K562 (cell line): ENCODE measurements at regions not wholly inside any gene's neighbourhood (a gene's known extent, or its start where the extent isn't known, plus 50 kb on each side); places are given as distances from the start of the nearest gene placed in this dataset.

Experiments
- ATF3 ChIP-seq, 2 experiments: fragments of 450-650 bp in 1 of 2; sonication (generic) in 1 of 2; formaldehyde crosslinking in 1 of 2; IDR thresholded peaks in 1 of 2; conservative IDR thresholded peaks in 1 of 2; 2 replicates each; pipeline versions ENCODE4 v1.6.1 to v1.8.1; 2016 to 2023; ENCODE audit warnings: mild to moderate bottlenecking in 2 of 2, moderate library complexity in 2 of 2, inconsistent platforms in 1 of 2, missing genetic modification reagents in 1 of 2
- CTCF ChIP-seq, 3 experiments: IDR thresholded peaks in 2 of 3; conservative IDR thresholded peaks in 1 of 3; 2 replicates each; pipeline ENCODE4 v1.5.1; 2011 to 2012; ENCODE audit warnings: low read length in 3 of 3, mild to moderate bottlenecking in 3 of 3, control low read depth in 2 of 3, improper control_type of control experiment in 1 of 3, inconsistent platforms in 1 of 3, low read depth in 1 of 3, mixed read lengths in 1 of 3, moderate library complexity in 1 of 3; ENCODE audit not compliant: insufficient read depth in 2 of 3
- EGR1 ChIP-seq: fragments of 450-650 bp; conservative IDR thresholded peaks from 2 replicates; pipeline ENCODE4 v1.6.1; 2017; ENCODE audit warnings: mild to moderate bottlenecking
- EZH2 ChIP-seq: IDR thresholded peaks from 2 replicates; pipeline ENCODE4 v1.6.1; 2012; ENCODE audit warnings: low read depth, mild to moderate bottlenecking, inconsistent platforms, low read length, borderline replicate concordance
- GABPA ChIP-seq: fragments of 200-800 bp; sonication (Bioruptor generic); conservative IDR thresholded peaks from 2 replicates; pipeline ENCODE4 v1.6.1; 2016; ENCODE audit warnings: low read depth, missing genetic modification characterization, missing compliant biosample characterization
- MYC ChIP-seq, 2 experiments: fragments of 250-450 bp in 1 of 2; sonication (Bioruptor Pico) in 1 of 2; IDR thresholded peaks; 2 replicates each; pipeline versions ENCODE4 v1.5.1 to v1.6.1; 2012 to 2021; ENCODE audit warnings: low read depth in 2 of 2, borderline replicate concordance in 1 of 2, improper control_type of control experiment in 1 of 2, low read length in 1 of 2, mild to moderate bottlenecking in 1 of 2, moderate library complexity in 1 of 2
- ZNF121 ChIP-seq: sonication (generic); formaldehyde crosslinking; conservative IDR thresholded peaks from 2 replicates; pipeline ENCODE4 v1.8.0; 2022; ENCODE audit warnings: missing genetic modification reagents
- ZNF274 ChIP-seq: IDR thresholded peaks from 2 replicates; pipeline ENCODE4 v1.6.1; 2011; ENCODE audit warnings: low read depth, mild to moderate bottlenecking, low read length, moderate library complexity, borderline replicate concordance
- TF ChIP-seq, protein P1 (sequence below): sonication (generic); formaldehyde crosslinking; IDR thresholded peaks from 2 replicates; pipeline ENCODE4 v1.8.1; 2023; ENCODE audit warnings: mild to moderate bottlenecking, missing genetic modification reagents
- TF ChIP-seq, protein P2 (sequence below): sonication (generic); formaldehyde crosslinking; IDR thresholded peaks from 2 replicates; pipeline ENCODE4 v1.8.0; 2022; ENCODE audit warnings: missing genetic modification reagents, mild to moderate bottlenecking, borderline replicate concordance
- TF ChIP-seq, protein P3 (sequence below): fragments of 250-450 bp; sonication (Bioruptor Pico); IDR thresholded peaks from 2 replicates; pipeline ENCODE4 v1.4.0; 2020; ENCODE audit warnings: mild to moderate bottlenecking, moderate library complexity
- TF ChIP-seq, protein P4 (sequence below): IDR thresholded peaks from 3 replicates; pipeline ENCODE4 v1.6.1; 2011; ENCODE audit warnings: borderline replicate concordance, mild to moderate bottlenecking; ENCODE audit not compliant: insufficient read length, insufficient read depth

DNA sequence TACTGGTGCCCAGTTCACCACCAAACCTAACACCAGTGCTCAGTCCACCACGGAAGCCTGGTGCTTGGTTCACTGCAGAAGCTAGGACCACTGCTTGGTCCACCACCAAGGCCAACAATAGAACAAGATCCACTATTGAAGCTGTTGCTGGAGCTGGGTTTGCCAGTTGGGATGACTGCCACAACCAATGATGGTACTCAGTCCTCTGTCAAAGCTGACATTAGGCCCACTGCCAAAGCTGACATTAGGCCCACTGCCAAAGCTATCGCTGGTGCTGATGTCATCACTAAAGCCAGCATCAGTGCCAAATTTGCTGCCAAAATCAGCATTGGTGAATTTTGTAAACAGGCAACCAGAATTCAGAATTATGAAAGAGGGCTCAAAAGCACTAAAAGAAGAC lies 1850.2 kb upstream of the RAG2 start:
- TF ChIP-seq CTCF (IDR thresholded peaks at IDR 0.05 in 2 of 3, conservative IDR thresholded peaks at IDR 0.05 in 1 of 3; ENCODE audit: insufficient read depth in 2 of 3, low read depth in 1 of 3, low read length in 3 of 3) (no peak), MYC (IDR thresholded peaks at IDR 0.05; ENCODE audit: low read depth, low read length) (no peak), MYC (CRISPR knock-in tag; IDR thresholded peaks at IDR 0.05; ENCODE audit: borderline replicate concordance, low read depth) (no peak), ZNF121 (CRISPR knock-in tag) (no peak), GABPA (tag) (no peak), EZH2 (no peak), ATF3 (IDR thresholded peaks at IDR 0.05) (no peak), ATF3 (CRISPR knock-in tag; conservative IDR thresholded peaks at IDR 0.05) (no peak), EGR1 (no peak), ZNF274 (no peak)
- TF ChIP-seq, protein P1, sequence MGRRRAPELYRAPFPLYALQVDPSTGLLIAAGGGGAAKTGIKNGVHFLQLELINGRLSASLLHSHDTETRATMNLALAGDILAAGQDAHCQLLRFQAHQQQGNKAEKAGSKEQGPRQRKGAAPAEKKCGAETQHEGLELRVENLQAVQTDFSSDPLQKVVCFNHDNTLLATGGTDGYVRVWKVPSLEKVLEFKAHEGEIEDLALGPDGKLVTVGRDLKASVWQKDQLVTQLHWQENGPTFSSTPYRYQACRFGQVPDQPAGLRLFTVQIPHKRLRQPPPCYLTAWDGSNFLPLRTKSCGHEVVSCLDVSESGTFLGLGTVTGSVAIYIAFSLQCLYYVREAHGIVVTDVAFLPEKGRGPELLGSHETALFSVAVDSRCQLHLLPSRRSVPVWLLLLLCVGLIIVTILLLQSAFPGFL (CRISPR knock-in tag): no peak
- TF ChIP-seq, protein P2, sequence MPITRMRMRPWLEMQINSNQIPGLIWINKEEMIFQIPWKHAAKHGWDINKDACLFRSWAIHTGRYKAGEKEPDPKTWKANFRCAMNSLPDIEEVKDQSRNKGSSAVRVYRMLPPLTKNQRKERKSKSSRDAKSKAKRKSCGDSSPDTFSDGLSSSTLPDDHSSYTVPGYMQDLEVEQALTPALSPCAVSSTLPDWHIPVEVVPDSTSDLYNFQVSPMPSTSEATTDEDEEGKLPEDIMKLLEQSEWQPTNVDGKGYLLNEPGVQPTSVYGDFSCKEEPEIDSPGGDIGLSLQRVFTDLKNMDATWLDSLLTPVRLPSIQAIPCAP (CRISPR knock-in tag): no peak
- TF ChIP-seq, protein P3, sequence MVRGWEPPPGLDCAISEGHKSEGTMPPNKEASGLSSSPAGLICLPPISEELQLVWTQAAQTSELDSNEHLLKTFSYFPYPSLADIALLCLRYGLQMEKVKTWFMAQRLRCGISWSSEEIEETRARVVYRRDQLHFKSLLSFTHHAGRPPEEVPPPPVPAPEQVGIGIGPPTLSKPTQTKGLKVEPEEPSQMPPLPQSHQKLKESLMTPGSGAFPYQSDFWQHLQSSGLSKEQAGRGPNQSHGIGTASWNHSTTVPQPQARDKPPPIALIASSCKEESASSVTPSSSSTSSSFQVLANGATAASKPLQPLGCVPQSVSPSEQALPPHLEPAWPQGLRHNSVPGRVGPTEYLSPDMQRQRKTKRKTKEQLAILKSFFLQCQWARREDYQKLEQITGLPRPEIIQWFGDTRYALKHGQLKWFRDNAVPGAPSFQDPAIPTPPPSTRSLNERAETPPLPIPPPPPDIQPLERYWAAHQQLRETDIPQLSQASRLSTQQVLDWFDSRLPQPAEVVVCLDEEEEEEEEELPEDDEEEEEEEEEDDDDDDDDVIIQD (CRISPR knock-in tag): no peak
- TF ChIP-seq, protein P4, sequence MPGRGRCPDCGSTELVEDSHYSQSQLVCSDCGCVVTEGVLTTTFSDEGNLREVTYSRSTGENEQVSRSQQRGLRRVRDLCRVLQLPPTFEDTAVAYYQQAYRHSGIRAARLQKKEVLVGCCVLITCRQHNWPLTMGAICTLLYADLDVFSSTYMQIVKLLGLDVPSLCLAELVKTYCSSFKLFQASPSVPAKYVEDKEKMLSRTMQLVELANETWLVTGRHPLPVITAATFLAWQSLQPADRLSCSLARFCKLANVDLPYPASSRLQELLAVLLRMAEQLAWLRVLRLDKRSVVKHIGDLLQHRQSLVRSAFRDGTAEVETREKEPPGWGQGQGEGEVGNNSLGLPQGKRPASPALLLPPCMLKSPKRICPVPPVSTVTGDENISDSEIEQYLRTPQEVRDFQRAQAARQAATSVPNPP: no peak
